ENCODE measurements at regions not wholly inside any gene's neighbourhood (a gene's known extent, or its start where the extent isn't known, plus 50 kb on each side); places are given as distances from the start of the nearest gene placed in this dataset.
"Not testable (repeated sequence)": the region's sequence is repeated elsewhere in the genome, so short reads cannot be mapped to it uniquely, and the experiment has no call there.

GRCh38 chrX:144121566-144121965 is 237.7 kb downstream of the UBE2NL start:
- H3K4me1 ChIP-seq (replicated peaks in 1 of 4; ENCODE audit: control insufficient read depth in 3 of 4, insufficient read depth in 4 of 4, low read length in 3 of 4); H3K4me3 ChIP-seq (ENCODE audit: extremely low read depth in 1 of 4, insufficient read depth in 2 of 4, low read depth in 3 of 4, low read length in 4 of 4); H3K14ac ChIP-seq (ENCODE audit: insufficient read length); H3K79me1 ChIP-seq (ENCODE audit: low read depth, low read length); H3K4ac ChIP-seq (replicated peaks; ENCODE audit: insufficient read length, low read depth, low read length); H3K27me3 ChIP-seq (replicated peaks in 1 of 4; ENCODE audit: control insufficient read depth in 3 of 4, extremely low read depth in 1 of 4, insufficient read depth in 3 of 4, low read length in 3 of 4); H4K91ac ChIP-seq (replicated peaks; ENCODE audit: insufficient read length, low read length); H3K27ac ChIP-seq (ENCODE audit: low read depth, low read length); CTCF ChIA-PET (ENCODE audit: partially characterized antibody); H2BK15ac ChIP-seq (ENCODE audit: low read length); H2BK20ac ChIP-seq (ENCODE audit: low read length); H3K9me3 ChIP-seq (ENCODE audit: insufficient read depth in 2 of 2, low read depth in 1 of 2, low read length in 1 of 2); H3K23ac ChIP-seq (ENCODE audit: insufficient read length); DNase-seq (ENCODE audit: low read depth in 1 of 2, low spot score in 2 of 2); POLR2A ChIA-PET (ENCODE audit: partially characterized antibody); H3K9ac ChIP-seq (replicated peaks in 1 of 4; ENCODE audit: extremely low read depth in 1 of 4, low read depth in 3 of 4, low read length in 3 of 4); H2AK5ac ChIP-seq (ENCODE audit: low read depth, low read length); H2BK5ac ChIP-seq (ENCODE audit: low read depth, low read length); H4K20me1 ChIP-seq (replicated peaks in 1 of 2; ENCODE audit: control insufficient read depth in 1 of 2, insufficient read depth in 2 of 2, low read length in 2 of 2); H4K8ac ChIP-seq (ENCODE audit: extremely low read depth, insufficient read depth, low read length); H3K4me2 ChIP-seq (ENCODE audit: insufficient read depth in 1 of 2, low read depth in 2 of 2, low read length in 2 of 2); H2BK12ac ChIP-seq (ENCODE audit: low read depth, low read length); H4K5ac ChIP-seq (ENCODE audit: insufficient read length, low read depth, low read length); H3K23me2 ChIP-seq (ENCODE audit: low read depth, low read length); H2BK120ac ChIP-seq (replicated peaks; ENCODE audit: low read depth, low read length); H3K56ac ChIP-seq (replicated peaks; ENCODE audit: insufficient read length, low read depth, low read length); H2AFZ ChIP-seq (ENCODE audit: low read length); H3K79me2 ChIP-seq (ENCODE audit: control insufficient read depth in 1 of 2, insufficient read depth in 2 of 2, low read length in 2 of 2); H3K36me3 ChIP-seq (ENCODE audit: control insufficient read depth in 2 of 4, insufficient read depth in 4 of 4, low read length in 3 of 4); H3K18ac ChIP-seq (ENCODE audit: extremely low read depth, low read length); FAIRE-seq: not testable (repeated sequence)

- CTCF ChIA-PET (ENCODE audit: partially characterized antibody); H3K14ac ChIP-seq (ENCODE audit: insufficient read length): not testable (repeated sequence)
Measured at GRCh38 chrX:144127570-144128169, 243.8 kb downstream of the UBE2NL start.

More at GRCh38 chrX:144127570-144128169, 243.8 kb downstream of the UBE2NL start:
- POLR2A ChIA-PET (ENCODE audit: partially characterized antibody); DNase-seq (ENCODE audit: low read depth in 1 of 2, low spot score in 2 of 2); H3K79me1 ChIP-seq (ENCODE audit: low read depth, low read length); H4K8ac ChIP-seq (ENCODE audit: extremely low read depth, insufficient read depth, low read length); H2BK120ac ChIP-seq (replicated peaks; ENCODE audit: low read depth, low read length); H3K79me2 ChIP-seq (ENCODE audit: control insufficient read depth in 1 of 2, insufficient read depth in 2 of 2, low read length in 2 of 2); H4K91ac ChIP-seq (replicated peaks; ENCODE audit: insufficient read length, low read length); H4K20me1 ChIP-seq (replicated peaks in 1 of 2; ENCODE audit: control insufficient read depth in 1 of 2, insufficient read depth in 2 of 2, low read length in 2 of 2); H2BK20ac ChIP-seq (ENCODE audit: low read length); H3K4me3 ChIP-seq (ENCODE audit: extremely low read depth in 1 of 4, insufficient read depth in 2 of 4, low read depth in 3 of 4, low read length in 4 of 4); H2BK12ac ChIP-seq (ENCODE audit: low read depth, low read length); H3K4ac ChIP-seq (replicated peaks; ENCODE audit: insufficient read length, low read depth, low read length); H3K4me1 ChIP-seq (replicated peaks in 1 of 4; ENCODE audit: control insufficient read depth in 3 of 4, insufficient read depth in 4 of 4, low read length in 3 of 4); H2BK15ac ChIP-seq (ENCODE audit: low read length); H2BK5ac ChIP-seq (ENCODE audit: low read depth, low read length); H2AK5ac ChIP-seq (ENCODE audit: low read depth, low read length); H2AFZ ChIP-seq (ENCODE audit: low read length); H3K23me2 ChIP-seq (ENCODE audit: low read depth, low read length); H3K56ac ChIP-seq (replicated peaks; ENCODE audit: insufficient read length, low read depth, low read length); H3K9ac ChIP-seq (replicated peaks in 1 of 4; ENCODE audit: extremely low read depth in 1 of 4, low read depth in 3 of 4, low read length in 3 of 4); H3K36me3 ChIP-seq (ENCODE audit: control insufficient read depth in 2 of 4, insufficient read depth in 4 of 4, low read length in 3 of 4); H3K18ac ChIP-seq (ENCODE audit: extremely low read depth, low read length); H3K9me3 ChIP-seq (ENCODE audit: insufficient read depth in 2 of 2, low read depth in 1 of 2, low read length in 1 of 2); H3K27ac ChIP-seq (ENCODE audit: low read depth, low read length); H3K23ac ChIP-seq (ENCODE audit: insufficient read length); H3K4me2 ChIP-seq (ENCODE audit: insufficient read depth in 1 of 2, low read depth in 2 of 2, low read length in 2 of 2); H3K27me3 ChIP-seq (replicated peaks in 1 of 4; ENCODE audit: control insufficient read depth in 3 of 4, extremely low read depth in 1 of 4, insufficient read depth in 3 of 4, low read length in 3 of 4); H4K5ac ChIP-seq (ENCODE audit: insufficient read length, low read depth, low read length): not testable (repeated sequence)
- WGBS, 2 experiments (ENCODE audit: extremely low coverage in 1 of 2, insufficient coverage in 1 of 2, insufficient read length in 1 of 2, insufficient replicate concordance in 2 of 2, low coverage in 1 of 2, low lambda C conversion rate in 2 of 2, missing lambda C conversion rate in 1 of 2) = 98% methylated on average over 4 of the region's 6 CpGs; no CpG with 5 or more reads in 1 of the 2 experiments
- FAIRE-seq = peak; percentile 55

Data from H1 (cell line).